T-helper 17 cell (primary cell): ENCODE measurements at regions not wholly inside any gene's neighbourhood (a gene's known extent, or its start where the extent isn't known, plus 50 kb on each side); places are given as distances from the start of the nearest gene placed in this dataset.

Experiments used
- ATAC-seq: fragments of 150-1000 bp; cut with Tn5 transposase; 2 replicates; pipeline ENCODE4 v1.10.0; 2021; ENCODE audit warnings: mild to moderate bottlenecking, moderate library complexity
- DNase-seq, 3 donors: peaks; one replicate each; pipeline versions ENCODE4 v3.0.0 to v3.0.0-alpha.2; 2020 to 2021
- H3K9me3 ChIP-seq: one replicate; pipeline ENCODE4 v1.7.0; 2013; ENCODE audit warnings: low read length, mild to moderate bottlenecking; ENCODE audit not compliant: control insufficient read depth, poor library complexity, severe bottlenecking
- H3K27ac Mint-ChIP-seq: one replicate; pipeline ENCODE4 v1.8.0; 2022; ENCODE audit warnings: mild to moderate bottlenecking, moderate library complexity, mixed read lengths
- H3K27me3 Mint-ChIP-seq: one replicate; pipeline ENCODE4 v1.8.0; 2022; ENCODE audit warnings: mixed read lengths
- H3K36me3 Mint-ChIP-seq: one replicate; pipeline ENCODE4 v1.8.0; 2022; ENCODE audit warnings: low read depth, mixed read lengths
- H3K4me1 Mint-ChIP-seq: one replicate; pipeline ENCODE4 v1.8.0; 2022; ENCODE audit warnings: mild to moderate bottlenecking, mixed read lengths
- H3K4me3 Mint-ChIP-seq: one replicate; pipeline ENCODE4 v1.8.0; 2022; ENCODE audit warnings: mild to moderate bottlenecking, moderate library complexity, mixed read lengths

- Mint-ChIP-seq H3K27ac (no peak overlapping the region), H3K4me1 (no peaks in the 10 kb centered on the region), H3K36me3 (no peaks in the 10 kb centered on the region), H3K4me3 (no peak overlapping the region), H3K27me3 (no peaks in the 10 kb centered on the region)
- no peaks in the 10 kb centered on the region for H3K9me3 ChIP-seq
- no peak for ATAC-seq
- DNase-seq, result no peak
Observed at GRCh38 chr3:34377961-34378360, 579.5 kb downstream of the PDCD6IP start.

- no peak overlapping the region for H3K4me3 Mint-ChIP-seq
- H3K27ac Mint-ChIP-seq, result no peak overlapping the region
- no peak for DNase-seq
- H3K4me1 Mint-ChIP-seq, result no peaks in the 10 kb centered on the region
- H3K36me3 Mint-ChIP-seq, result no peaks in the 10 kb centered on the region
- no peaks in the 10 kb centered on the region for H3K27me3 Mint-ChIP-seq
- H3K9me3 ChIP-seq, result no peaks in the 10 kb centered on the region
- no peak for ATAC-seq
Observed at GRCh38 chr3:34381243-34381642, 582.8 kb downstream of the PDCD6IP start.

- no peak overlapping the region for H3K4me3 Mint-ChIP-seq
- no peaks in the 10 kb centered on the region for H3K9me3 ChIP-seq
- no peaks in the 10 kb centered on the region for H3K4me1 Mint-ChIP-seq
- no peaks in the 10 kb centered on the region for H3K36me3 Mint-ChIP-seq
- H3K27me3 Mint-ChIP-seq, result no peaks in the 10 kb centered on the region
- DNase-seq (no peak), ATAC-seq (no peak)
- H3K27ac Mint-ChIP-seq, result no peak overlapping the region
Observed at GRCh38 chr3:34382859-34383258, 584.4 kb downstream of the PDCD6IP start.

GRCh38 chr3:34386309-34386708 is 587.9 kb downstream of the PDCD6IP start:
- Mint-ChIP-seq H3K27ac (no peak overlapping the region), H3K4me3 (no peak overlapping the region), H3K27me3 (no peaks in the 10 kb centered on the region), H3K36me3 (no peaks in the 10 kb centered on the region), H3K4me1 (no peaks in the 10 kb centered on the region)
- no peaks in the 10 kb centered on the region for H3K9me3 ChIP-seq
- ATAC-seq (no peak), DNase-seq (no peak)

GRCh38 chr3:34387826-34388564 is 589.6 kb downstream of the PDCD6IP start:
- no peak overlapping the region for H3K4me3 Mint-ChIP-seq
- H3K36me3 Mint-ChIP-seq, result no peaks in the 10 kb centered on the region
- H3K9me3 ChIP-seq, result no peaks in the 10 kb centered on the region
- H3K4me1 Mint-ChIP-seq, result no peaks in the 10 kb centered on the region
- no peaks in the 10 kb centered on the region for H3K27me3 Mint-ChIP-seq
- H3K27ac Mint-ChIP-seq, result no peak overlapping the region
- no peak for ATAC-seq
- no peak for DNase-seq

GRCh38 chr3:34388830-34389229 is 590.4 kb downstream of the PDCD6IP start:
- Mint-ChIP-seq H3K4me1 (no peaks in the 10 kb centered on the region), H3K27me3 (no peaks in the 10 kb centered on the region), H3K4me3 (no peak overlapping the region), H3K36me3 (no peaks in the 10 kb centered on the region), H3K27ac (no peak overlapping the region)
- no peaks in the 10 kb centered on the region for H3K9me3 ChIP-seq
- no peak for ATAC-seq
- no peak for DNase-seq

- DNase-seq (no peak), ATAC-seq (no peak)
- no peaks in the 10 kb centered on the region for H3K9me3 ChIP-seq
- Mint-ChIP-seq H3K27ac (no peak overlapping the region), H3K27me3 (no peaks in the 10 kb centered on the region), H3K36me3 (no peaks in the 10 kb centered on the region), H3K4me3 (no peak overlapping the region), H3K4me1 (no peaks in the 10 kb centered on the region)
Observed at GRCh38 chr3:34394978-34395748, 596.7 kb downstream of the PDCD6IP start.

GRCh38 chr3:34396288-34396687 is 597.9 kb downstream of the PDCD6IP start:
- H3K9me3 ChIP-seq, result no peaks in the 10 kb centered on the region
- Mint-ChIP-seq H3K36me3 (no peaks in the 10 kb centered on the region), H3K4me1 (no peaks in the 10 kb centered on the region), H3K27me3 (no peaks in the 10 kb centered on the region), H3K4me3 (no peak overlapping the region), H3K27ac (no peak overlapping the region)
- ATAC-seq, result no peak
- no peak for DNase-seq

- no peak for ATAC-seq
- H3K4me1 Mint-ChIP-seq, result no peaks in the 10 kb centered on the region
Observed at GRCh38 chr3:34396956-34397355, 598.5 kb downstream of the PDCD6IP start.

GRCh38 chr3:34399401-34399800 is 601.0 kb downstream of the PDCD6IP start:
- no peaks in the 10 kb centered on the region for H3K9me3 ChIP-seq
- DNase-seq (no peak), ATAC-seq (no peak)
- no peaks in the 10 kb centered on the region for H3K27me3 Mint-ChIP-seq
- no peaks in the 10 kb centered on the region for H3K4me1 Mint-ChIP-seq
- H3K27ac Mint-ChIP-seq, result no peak overlapping the region
- H3K4me3 Mint-ChIP-seq, result no peak overlapping the region
- H3K36me3 Mint-ChIP-seq, result no peaks in the 10 kb centered on the region

More at GRCh38 chr3:34396956-34397355, 598.5 kb downstream of the PDCD6IP start:
- Mint-ChIP-seq H3K4me3 (no peak overlapping the region), H3K36me3 (no peaks in the 10 kb centered on the region), H3K27me3 (no peaks in the 10 kb centered on the region), H3K27ac (no peak overlapping the region)
- no peak for DNase-seq
- no peaks in the 10 kb centered on the region for H3K9me3 ChIP-seq

GRCh38 chr3:34405159-34405558 is 606.7 kb downstream of the PDCD6IP start:
- no peak overlapping the region for H3K27ac Mint-ChIP-seq
- H3K4me3 Mint-ChIP-seq, result no peak overlapping the region
- H3K4me1 Mint-ChIP-seq, result no peaks in the 10 kb centered on the region
- no peaks in the 10 kb centered on the region for H3K27me3 Mint-ChIP-seq
- ATAC-seq, result no peak
- H3K9me3 ChIP-seq, result no peaks in the 10 kb centered on the region
- no peak for DNase-seq
- no peaks in the 10 kb centered on the region for H3K36me3 Mint-ChIP-seq

- no peaks in the 10 kb centered on the region for H3K27me3 Mint-ChIP-seq
- no peaks in the 10 kb centered on the region for H3K9me3 ChIP-seq
Observed at GRCh38 chr3:34407281-34407680, 608.9 kb downstream of the PDCD6IP start.

GRCh38 chr3:34408088-34408487 is 609.7 kb downstream of the PDCD6IP start:
- DNase-seq, result no peak
- Mint-ChIP-seq H3K4me3 (no peak overlapping the region), H3K36me3 (no peaks in the 10 kb centered on the region), H3K4me1 (no peaks in the 10 kb centered on the region), H3K27me3 (no peaks in the 10 kb centered on the region), H3K27ac (no peak overlapping the region)
- no peak for ATAC-seq
- no peaks in the 10 kb centered on the region for H3K9me3 ChIP-seq

More at GRCh38 chr3:34407281-34407680, 608.9 kb downstream of the PDCD6IP start:
- no peak for ATAC-seq
- no peaks in the 10 kb centered on the region for H3K36me3 Mint-ChIP-seq
- no peaks in the 10 kb centered on the region for H3K4me1 Mint-ChIP-seq
- no peak for DNase-seq
- H3K27ac Mint-ChIP-seq, result no peak overlapping the region
- no peak overlapping the region for H3K4me3 Mint-ChIP-seq

- Mint-ChIP-seq H3K4me1 (no peaks in the 10 kb centered on the region), H3K36me3 (no peaks in the 10 kb centered on the region), H3K4me3 (no peak overlapping the region), H3K27me3 (no peaks in the 10 kb centered on the region), H3K27ac (no peak overlapping the region)
- ATAC-seq (no peak), DNase-seq (no peak)
- no peaks in the 10 kb centered on the region for H3K9me3 ChIP-seq
Observed at GRCh38 chr3:34411596-34411995, 613.2 kb downstream of the PDCD6IP start.
